ENCODE measurements at regions not wholly inside any gene's neighbourhood (a gene's known extent, or its start where the extent isn't known, plus 50 kb on each side); places are given as distances from the start of the nearest gene placed in this dataset.

- DNase-seq (ENCODE audit: low read depth): no peak
- TF ChIP-seq, protein P1, sequence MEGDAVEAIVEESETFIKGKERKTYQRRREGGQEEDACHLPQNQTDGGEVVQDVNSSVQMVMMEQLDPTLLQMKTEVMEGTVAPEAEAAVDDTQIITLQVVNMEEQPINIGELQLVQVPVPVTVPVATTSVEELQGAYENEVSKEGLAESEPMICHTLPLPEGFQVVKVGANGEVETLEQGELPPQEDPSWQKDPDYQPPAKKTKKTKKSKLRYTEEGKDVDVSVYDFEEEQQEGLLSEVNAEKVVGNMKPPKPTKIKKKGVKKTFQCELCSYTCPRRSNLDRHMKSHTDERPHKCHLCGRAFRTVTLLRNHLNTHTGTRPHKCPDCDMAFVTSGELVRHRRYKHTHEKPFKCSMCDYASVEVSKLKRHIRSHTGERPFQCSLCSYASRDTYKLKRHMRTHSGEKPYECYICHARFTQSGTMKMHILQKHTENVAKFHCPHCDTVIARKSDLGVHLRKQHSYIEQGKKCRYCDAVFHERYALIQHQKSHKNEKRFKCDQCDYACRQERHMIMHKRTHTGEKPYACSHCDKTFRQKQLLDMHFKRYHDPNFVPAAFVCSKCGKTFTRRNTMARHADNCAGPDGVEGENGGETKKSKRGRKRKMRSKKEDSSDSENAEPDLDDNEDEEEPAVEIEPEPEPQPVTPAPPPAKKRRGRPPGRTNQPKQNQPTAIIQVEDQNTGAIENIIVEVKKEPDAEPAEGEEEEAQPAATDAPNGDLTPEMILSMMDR (IDR thresholded peaks at IDR 0.05; ENCODE audit: control insufficient read depth, insufficient read depth, low read depth, low read length, missing control alignments): no peak
- no peak overlapping the region for H3K4me3 ChIP-seq (ENCODE audit: control insufficient read depth, low read depth, low read length)
Observed at GRCh38 chr18:77754475-77755044, 504.9 kb downstream of the GALR1 start.

- no peak overlapping the region for H3K4me3 ChIP-seq (ENCODE audit: control insufficient read depth, low read depth, low read length)
- DNase-seq (ENCODE audit: low read depth): no peak
- TF ChIP-seq, protein P1 (IDR thresholded peaks at IDR 0.05; ENCODE audit: control insufficient read depth, insufficient read depth, low read depth, low read length, missing control alignments): no peak
Observed at GRCh38 chr18:77755187-77755586, 505.5 kb downstream of the GALR1 start.

DNA sequence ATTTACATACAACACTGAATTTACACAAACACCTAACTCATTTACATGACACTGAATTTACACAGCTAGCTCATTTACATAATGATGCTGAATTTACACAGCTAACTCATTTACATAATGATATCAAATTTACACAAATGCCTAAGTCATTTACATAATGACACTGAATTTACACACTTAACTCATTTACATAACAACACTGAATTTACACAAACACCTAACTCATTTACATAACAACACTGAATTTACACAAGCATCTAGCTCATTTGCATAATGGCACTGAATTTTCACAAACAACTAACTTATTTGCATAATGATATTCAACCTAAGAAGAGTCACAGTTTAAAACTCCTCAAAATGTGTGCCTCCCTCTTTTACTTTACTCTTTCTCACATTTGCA is 511.7 kb downstream of the GALR1 start:
- DNase-seq (ENCODE audit: low read depth): no peak
- H3K4me3 ChIP-seq (ENCODE audit: control insufficient read depth, low read depth, low read length): no peak overlapping the region
- TF ChIP-seq, protein P1 (IDR thresholded peaks at IDR 0.05; ENCODE audit: control insufficient read depth, insufficient read depth, low read depth, low read length, missing control alignments): no peak

DNA sequence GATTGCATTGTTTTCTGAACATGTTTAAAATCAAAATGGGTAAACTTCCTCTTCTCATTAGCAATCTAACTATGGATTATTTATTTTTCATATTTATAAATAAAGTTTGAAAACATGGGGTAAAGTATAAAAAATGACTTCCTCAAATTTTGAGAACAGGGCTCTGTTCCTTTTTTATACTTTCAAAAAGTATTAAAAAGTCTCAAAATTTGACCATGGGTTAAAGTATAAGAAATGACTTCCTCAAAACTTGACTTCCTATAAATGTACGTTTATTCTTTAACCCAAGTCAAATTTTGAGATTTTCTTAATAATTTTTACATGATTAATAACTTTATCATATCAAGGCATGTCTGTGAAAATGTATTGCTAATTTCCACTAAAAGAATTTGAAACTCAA is 512.4 kb downstream of the GALR1 start:
- H3K4me3 ChIP-seq (ENCODE audit: control insufficient read depth, low read depth, low read length): no peak overlapping the region
- no peak for DNase-seq (ENCODE audit: low read depth)
- TF ChIP-seq, protein P1 (IDR thresholded peaks at IDR 0.05; ENCODE audit: control insufficient read depth, insufficient read depth, low read depth, low read length, missing control alignments): no peak

GRCh38 chr18:77762642-77763041 is 513.0 kb downstream of the GALR1 start:
- TF ChIP-seq, protein P1 (IDR thresholded peaks at IDR 0.05; ENCODE audit: control insufficient read depth, insufficient read depth, low read depth, low read length, missing control alignments): no peak
- H3K4me3 ChIP-seq (ENCODE audit: control insufficient read depth, low read depth, low read length): no peak overlapping the region

GRCh38 chr18:77763530-77764145 is 514.0 kb downstream of the GALR1 start:
- TF ChIP-seq, protein P1 (IDR thresholded peaks at IDR 0.05; ENCODE audit: control insufficient read depth, insufficient read depth, low read depth, low read length, missing control alignments): no peak
- H3K4me3 ChIP-seq (ENCODE audit: control insufficient read depth, low read depth, low read length): no peak overlapping the region
- no peak for DNase-seq (ENCODE audit: low read depth)

More at GRCh38 chr18:77762642-77763041, 513.0 kb downstream of the GALR1 start:
- DNase-seq (ENCODE audit: low read depth): no peak

Data from AG09309 (cell line).